Fibroblast of the aortic adventitia (primary cell): ENCODE measurements at regions not wholly inside any gene's neighbourhood (a gene's known extent, or its start where the extent isn't known, plus 50 kb on each side); places are given as distances from the start of the nearest gene placed in this dataset.

ENCODE experiments used
- DNase-seq: peaks from one replicate; pipeline ENCODE4 v3.0.0-alpha.2; 2010; ENCODE audit warnings: low read depth
- H3K4me3 ChIP-seq: 2 replicates; pipeline ENCODE4 v1.5.1; 2011; ENCODE audit warnings: low read depth, mild to moderate bottlenecking, control low read depth, low read length, moderate library complexity
- TF ChIP-seq, protein P1 (sequence below): IDR thresholded peaks from 2 replicates; pipeline ENCODE4 v1.5.1; 2011; ENCODE audit warnings: mild to moderate bottlenecking, low read length, control low read depth, inconsistent platforms; ENCODE audit not compliant: insufficient read depth

DNA sequence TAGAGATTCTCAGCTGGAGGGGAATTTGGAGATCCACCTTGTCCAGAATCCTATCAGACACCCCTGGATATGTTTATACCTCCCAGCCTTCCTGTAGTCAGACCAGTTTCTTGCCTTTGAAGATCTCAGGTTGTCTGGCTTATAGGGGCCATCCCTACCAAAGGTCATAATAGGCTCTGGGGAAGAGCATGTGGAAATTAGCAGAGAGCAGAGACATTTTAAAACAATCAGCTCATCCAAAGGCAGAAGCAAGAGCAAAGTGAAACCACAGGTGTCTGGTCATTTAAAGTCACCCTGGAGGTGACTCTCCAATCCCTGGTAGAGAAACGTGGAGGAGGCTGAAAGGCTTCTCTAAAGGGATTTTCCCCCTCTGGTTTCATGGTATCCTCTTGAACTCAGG, 299.3 kb upstream of the EEF2KMT start:
- DNase-seq = no peak
- TF ChIP-seq, protein P1, sequence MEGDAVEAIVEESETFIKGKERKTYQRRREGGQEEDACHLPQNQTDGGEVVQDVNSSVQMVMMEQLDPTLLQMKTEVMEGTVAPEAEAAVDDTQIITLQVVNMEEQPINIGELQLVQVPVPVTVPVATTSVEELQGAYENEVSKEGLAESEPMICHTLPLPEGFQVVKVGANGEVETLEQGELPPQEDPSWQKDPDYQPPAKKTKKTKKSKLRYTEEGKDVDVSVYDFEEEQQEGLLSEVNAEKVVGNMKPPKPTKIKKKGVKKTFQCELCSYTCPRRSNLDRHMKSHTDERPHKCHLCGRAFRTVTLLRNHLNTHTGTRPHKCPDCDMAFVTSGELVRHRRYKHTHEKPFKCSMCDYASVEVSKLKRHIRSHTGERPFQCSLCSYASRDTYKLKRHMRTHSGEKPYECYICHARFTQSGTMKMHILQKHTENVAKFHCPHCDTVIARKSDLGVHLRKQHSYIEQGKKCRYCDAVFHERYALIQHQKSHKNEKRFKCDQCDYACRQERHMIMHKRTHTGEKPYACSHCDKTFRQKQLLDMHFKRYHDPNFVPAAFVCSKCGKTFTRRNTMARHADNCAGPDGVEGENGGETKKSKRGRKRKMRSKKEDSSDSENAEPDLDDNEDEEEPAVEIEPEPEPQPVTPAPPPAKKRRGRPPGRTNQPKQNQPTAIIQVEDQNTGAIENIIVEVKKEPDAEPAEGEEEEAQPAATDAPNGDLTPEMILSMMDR = no peak
- no peak overlapping the region for H3K4me3 ChIP-seq

DNA sequence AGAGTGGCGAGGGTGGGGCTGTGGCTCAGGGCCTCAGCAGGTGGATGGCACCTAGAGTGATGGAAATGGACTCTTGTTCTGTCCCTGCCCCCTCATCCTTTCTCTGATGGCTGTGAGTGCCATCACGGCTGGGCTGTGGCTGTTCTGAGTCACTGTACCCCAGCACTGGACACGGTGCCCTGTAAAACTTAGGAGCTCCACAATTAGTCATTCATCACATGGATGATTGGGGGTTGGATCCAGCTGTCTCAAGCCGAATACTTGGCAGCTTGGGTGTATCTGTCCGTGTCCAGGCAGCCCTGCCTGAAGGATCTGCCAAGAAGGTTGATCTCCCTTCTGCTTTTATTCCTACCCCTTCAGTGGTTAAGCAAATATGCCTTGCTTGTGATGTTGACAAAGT, 295.5 kb upstream of the EEF2KMT start:
- DNase-seq = no peak
- TF ChIP-seq, protein P1 = no peak
- no peak overlapping the region for H3K4me3 ChIP-seq

DNA sequence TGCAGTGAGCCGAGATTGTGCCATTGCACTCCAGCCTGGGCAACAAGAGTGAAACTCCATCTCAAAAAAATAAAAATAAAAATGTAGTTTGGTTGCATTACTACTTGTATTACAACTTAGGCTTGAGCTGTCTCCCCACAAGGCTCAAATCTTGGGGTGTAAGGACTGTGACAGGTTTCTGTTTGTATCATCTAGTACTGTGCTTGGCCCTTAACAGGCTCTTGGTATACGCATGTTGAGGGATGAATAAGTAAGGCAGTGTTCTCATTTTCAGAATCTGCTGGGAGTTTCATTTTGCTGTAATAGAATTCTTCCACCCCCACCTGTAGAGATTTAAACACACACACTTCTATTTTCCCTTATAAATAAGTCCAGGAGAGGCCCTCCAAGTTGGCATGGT, 289.4 kb upstream of the EEF2KMT start:
- no peak overlapping the region for H3K4me3 ChIP-seq
- TF ChIP-seq, protein P1 = no peak
- DNase-seq = no peak

DNA sequence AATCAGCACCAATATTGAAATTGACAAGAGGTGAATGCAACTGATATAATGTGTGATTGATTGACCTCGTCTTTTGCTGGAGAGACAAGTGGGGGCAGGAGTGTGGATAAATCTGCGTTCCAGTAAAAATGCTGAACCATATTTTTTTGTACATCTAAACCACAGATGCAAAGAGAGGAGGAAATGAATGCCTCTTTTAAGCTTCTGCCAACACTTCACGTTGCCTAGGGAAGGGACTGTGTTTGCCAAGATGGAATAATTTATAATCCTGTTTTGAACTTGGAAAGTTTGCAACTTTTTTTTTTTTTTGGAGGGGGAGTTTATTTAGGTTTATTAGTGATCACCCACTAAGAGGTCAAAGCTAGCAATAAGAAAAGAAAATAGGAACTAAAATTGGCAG, 288.2 kb upstream of the EEF2KMT start:
- DNase-seq = no peak
- no peak overlapping the region for H3K4me3 ChIP-seq
- TF ChIP-seq, protein P1 = no peak

DNA sequence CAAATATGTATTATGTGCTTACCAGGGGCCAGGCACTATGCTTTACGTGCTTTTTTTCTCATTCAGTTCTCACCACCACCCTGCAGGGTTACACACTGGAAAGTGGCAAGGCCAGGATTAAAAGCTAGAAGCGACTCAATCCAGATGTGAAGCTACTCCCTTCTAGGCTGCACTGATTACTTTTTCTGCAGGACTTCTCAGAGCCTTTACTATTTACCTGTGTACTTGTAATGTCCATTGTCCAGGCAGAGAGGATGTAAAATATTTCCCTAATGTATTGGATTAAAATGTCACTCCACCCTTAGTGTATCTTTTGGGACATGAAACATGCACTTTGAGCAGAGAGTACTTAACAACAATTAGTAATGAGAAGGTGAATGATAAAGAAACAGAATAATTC, 287.5 kb upstream of the EEF2KMT start:
- DNase-seq = no peak
- no peak overlapping the region for H3K4me3 ChIP-seq
- TF ChIP-seq, protein P1 = no peak

DNA sequence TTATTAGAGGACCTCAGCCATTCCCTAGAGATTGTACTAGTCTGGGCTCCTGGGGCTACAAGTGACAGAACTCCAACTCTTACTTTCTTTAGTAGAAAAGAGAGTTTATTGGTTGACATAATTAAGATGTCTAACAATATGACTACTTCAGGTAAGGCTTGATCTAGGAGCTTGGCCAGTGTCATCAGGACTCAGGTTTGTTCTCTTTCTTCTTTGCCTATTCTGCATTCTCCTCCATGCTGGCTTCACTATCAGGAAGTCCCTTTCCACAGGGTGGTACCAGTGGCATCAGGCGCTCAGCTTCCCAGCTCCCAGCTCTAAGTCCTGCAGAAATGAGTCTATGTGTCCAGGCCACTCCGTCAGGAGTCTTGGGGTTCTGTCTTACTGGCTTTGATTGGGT, 286.1 kb upstream of the EEF2KMT start:
- H3K4me3 ChIP-seq = no peak overlapping the region
- TF ChIP-seq, protein P1 = no peak
- DNase-seq = no peak

DNA sequence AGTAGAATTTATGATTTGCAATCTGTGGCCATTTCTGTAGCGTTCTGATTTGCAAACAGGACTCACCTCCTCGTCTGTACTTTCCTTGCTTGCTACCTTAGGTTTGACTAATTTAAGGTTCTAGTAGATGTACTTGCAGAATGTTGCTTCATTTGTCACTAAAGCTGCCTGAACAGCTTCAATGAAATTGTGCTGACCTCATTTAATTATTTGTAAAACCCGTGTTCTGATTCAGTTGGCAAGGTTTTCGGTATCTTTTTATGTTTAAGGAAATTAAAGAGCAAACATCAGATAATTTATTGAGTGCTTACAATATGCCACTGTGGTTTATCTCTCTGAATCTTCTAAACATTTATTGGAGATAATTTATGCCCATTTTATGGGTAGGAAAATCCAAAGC, 284.9 kb upstream of the EEF2KMT start:
- DNase-seq = no peak
- H3K4me3 ChIP-seq = no peak overlapping the region
- TF ChIP-seq, protein P1 = no peak
